ENCODE measurements at regions not wholly inside any gene's neighbourhood (a gene's known extent, or its start where the extent isn't known, plus 50 kb on each side); places are given as distances from the start of the nearest gene placed in this dataset.

DNA sequence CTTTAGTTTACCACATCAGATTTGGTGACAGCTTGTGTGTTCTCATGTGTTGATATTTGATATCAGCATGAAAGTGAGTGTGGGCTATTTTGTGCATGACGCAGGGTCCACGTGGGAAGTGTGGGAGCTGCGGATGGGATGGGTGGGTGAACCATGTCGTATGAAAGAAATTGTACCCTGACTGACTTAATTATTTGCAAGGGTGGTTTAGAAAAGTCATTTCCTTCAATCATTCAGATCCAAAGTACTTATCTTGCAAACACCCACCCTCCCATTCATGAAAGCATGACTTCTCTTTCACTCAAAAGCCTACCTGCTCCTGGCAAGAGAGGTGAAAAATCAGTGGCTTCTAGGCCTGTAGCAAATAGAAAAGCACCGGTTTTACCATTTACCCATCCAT is 91.8 kb upstream of the BACH2 start:
- no peaks in the 10 kb centered on the region for H3K4me1 ChIP-seq
- H3K27me3 ChIP-seq, result no peaks in the 10 kb centered on the region
- no peaks in the 10 kb centered on the region for H3K9me3 ChIP-seq
- H3K4me3 ChIP-seq, result no peak overlapping the region
- no peak for TF ChIP-seq POLR2A (IDR thresholded peaks at IDR 0.05)
- TF ChIP-seq POLR2AphosphoS5 (IDR thresholded peaks at IDR 0.05), result no peak
- DNase-seq (ENCODE audit: low spot score in 2 of 2), result no peak
- no peaks in the 10 kb centered on the region for H3K36me3 ChIP-seq
- no peak overlapping the region for H3K27ac ChIP-seq
- intact Hi-C loops (cut with DNase I; ENCODE audit: low total_unique reads), result no loop called here

GRCh38 chr6:90387826-90388225 is 91.2 kb upstream of the BACH2 start:
- intact Hi-C loops (cut with DNase I; ENCODE audit: low total_unique reads), result no loop called here
- no peak for DNase-seq (ENCODE audit: low spot score in 2 of 2)
- TF ChIP-seq, protein P1, sequence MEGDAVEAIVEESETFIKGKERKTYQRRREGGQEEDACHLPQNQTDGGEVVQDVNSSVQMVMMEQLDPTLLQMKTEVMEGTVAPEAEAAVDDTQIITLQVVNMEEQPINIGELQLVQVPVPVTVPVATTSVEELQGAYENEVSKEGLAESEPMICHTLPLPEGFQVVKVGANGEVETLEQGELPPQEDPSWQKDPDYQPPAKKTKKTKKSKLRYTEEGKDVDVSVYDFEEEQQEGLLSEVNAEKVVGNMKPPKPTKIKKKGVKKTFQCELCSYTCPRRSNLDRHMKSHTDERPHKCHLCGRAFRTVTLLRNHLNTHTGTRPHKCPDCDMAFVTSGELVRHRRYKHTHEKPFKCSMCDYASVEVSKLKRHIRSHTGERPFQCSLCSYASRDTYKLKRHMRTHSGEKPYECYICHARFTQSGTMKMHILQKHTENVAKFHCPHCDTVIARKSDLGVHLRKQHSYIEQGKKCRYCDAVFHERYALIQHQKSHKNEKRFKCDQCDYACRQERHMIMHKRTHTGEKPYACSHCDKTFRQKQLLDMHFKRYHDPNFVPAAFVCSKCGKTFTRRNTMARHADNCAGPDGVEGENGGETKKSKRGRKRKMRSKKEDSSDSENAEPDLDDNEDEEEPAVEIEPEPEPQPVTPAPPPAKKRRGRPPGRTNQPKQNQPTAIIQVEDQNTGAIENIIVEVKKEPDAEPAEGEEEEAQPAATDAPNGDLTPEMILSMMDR (IDR thresholded peaks at IDR 0.05), result no peak
- TF ChIP-seq POLR2A (IDR thresholded peaks at IDR 0.05) (no peak), POLR2AphosphoS5 (IDR thresholded peaks at IDR 0.05) (no peak)
- no peak overlapping the region for H3K27ac ChIP-seq
- H3K27me3 ChIP-seq, result no peaks in the 10 kb centered on the region
- H3K9me3 ChIP-seq, result no peaks in the 10 kb centered on the region
- H3K4me3 ChIP-seq, result no peak overlapping the region
- H3K4me1 ChIP-seq, result no peaks in the 10 kb centered on the region
- no peaks in the 10 kb centered on the region for H3K36me3 ChIP-seq

DNA sequence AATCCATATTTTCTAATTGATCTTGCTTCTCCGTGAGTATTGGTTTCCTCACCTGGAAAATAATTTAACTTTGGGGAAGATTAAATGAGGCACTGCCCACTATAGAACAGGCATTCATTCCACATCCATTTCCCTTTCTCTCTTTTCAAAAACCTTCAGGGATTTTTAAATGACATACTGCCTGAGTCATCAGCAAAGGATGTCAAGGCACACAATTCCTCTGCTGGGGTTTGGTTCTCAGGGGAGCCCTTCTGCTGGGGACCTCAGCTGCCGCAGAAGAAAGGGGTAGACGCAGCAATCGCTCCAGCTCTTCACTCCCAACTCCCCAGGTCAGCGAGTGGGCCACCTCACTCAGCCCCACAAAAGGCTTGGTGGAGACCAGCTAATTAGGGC is 90.7 kb upstream of the BACH2 start:
- TF ChIP-seq, protein P1 (IDR thresholded peaks at IDR 0.05), result no peak
- TF ChIP-seq POLR2A (IDR thresholded peaks at IDR 0.05) (no peak), POLR2AphosphoS5 (IDR thresholded peaks at IDR 0.05) (no peak)
- no peaks in the 10 kb centered on the region for H3K4me1 ChIP-seq
- intact Hi-C loops (cut with DNase I; ENCODE audit: low total_unique reads), result no loop called here

GRCh38 chr6:90386399-90387382 is 90.0 kb upstream of the BACH2 start:
- TF ChIP-seq POLR2AphosphoS5 (IDR thresholded peaks at IDR 0.05) (no peak), POLR2A (IDR thresholded peaks at IDR 0.05) (no peak)
- TF ChIP-seq, protein P1 (IDR thresholded peaks at IDR 0.05), result no peak
- DNase-seq (ENCODE audit: low spot score in 2 of 2), result peak in 1 of 2 donors; percentile 45

More for the DNA sequence above, 90.7 kb upstream of the BACH2 start:
- DNase-seq (ENCODE audit: low spot score in 2 of 2), result no peak
- no peaks in the 10 kb centered on the region for H3K36me3 ChIP-seq
- H3K9me3 ChIP-seq, result no peaks in the 10 kb centered on the region
- H3K27ac ChIP-seq, result no peak overlapping the region
- H3K27me3 ChIP-seq, result no peaks in the 10 kb centered on the region
- no peak overlapping the region for H3K4me3 ChIP-seq

GRCh38 chr6:90385759-90386313 is 89.2 kb upstream of the BACH2 start:
- no peaks in the 10 kb centered on the region for H3K36me3 ChIP-seq
- intact Hi-C loops (cut with DNase I; ENCODE audit: low total_unique reads), result loop anchor here (2.0 kb wide), 1 partner anchor 29 kb away; no protein-coding TSS in a partner anchor
- no peak for TF ChIP-seq POLR2A (IDR thresholded peaks at IDR 0.05)
- no peak for TF ChIP-seq POLR2AphosphoS5 (IDR thresholded peaks at IDR 0.05)
- TF ChIP-seq, protein P1 (IDR thresholded peaks at IDR 0.05), result no peak
- H3K4me3 ChIP-seq, result no peak overlapping the region
- DNase-seq (ENCODE audit: low spot score in 2 of 2), result no peak
- H3K27me3 ChIP-seq, result no peaks in the 10 kb centered on the region
- no peaks in the 10 kb centered on the region for H3K9me3 ChIP-seq
- H3K4me1 ChIP-seq, result no peaks in the 10 kb centered on the region
- H3K27ac ChIP-seq, result no peak overlapping the region

More at GRCh38 chr6:90386399-90387382, 90.0 kb upstream of the BACH2 start:
- no peaks in the 10 kb centered on the region for H3K27me3 ChIP-seq
- no peaks in the 10 kb centered on the region for H3K4me1 ChIP-seq
- intact Hi-C loops (cut with DNase I; ENCODE audit: low total_unique reads), result no loop called here
- H3K9me3 ChIP-seq, result no peaks in the 10 kb centered on the region
- H3K36me3 ChIP-seq, result no peaks in the 10 kb centered on the region
- no peak overlapping the region for H3K27ac ChIP-seq
- H3K4me3 ChIP-seq, result no peak overlapping the region
